ENCODE measurements at regions not wholly inside any gene's neighbourhood (a gene's known extent, or its start where the extent isn't known, plus 50 kb on each side); places are given as distances from the start of the nearest gene placed in this dataset.
"Not testable (repeated sequence)": the region's sequence is repeated elsewhere in the genome, so short reads cannot be mapped to it uniquely, and the experiment has no call there.

DNA sequence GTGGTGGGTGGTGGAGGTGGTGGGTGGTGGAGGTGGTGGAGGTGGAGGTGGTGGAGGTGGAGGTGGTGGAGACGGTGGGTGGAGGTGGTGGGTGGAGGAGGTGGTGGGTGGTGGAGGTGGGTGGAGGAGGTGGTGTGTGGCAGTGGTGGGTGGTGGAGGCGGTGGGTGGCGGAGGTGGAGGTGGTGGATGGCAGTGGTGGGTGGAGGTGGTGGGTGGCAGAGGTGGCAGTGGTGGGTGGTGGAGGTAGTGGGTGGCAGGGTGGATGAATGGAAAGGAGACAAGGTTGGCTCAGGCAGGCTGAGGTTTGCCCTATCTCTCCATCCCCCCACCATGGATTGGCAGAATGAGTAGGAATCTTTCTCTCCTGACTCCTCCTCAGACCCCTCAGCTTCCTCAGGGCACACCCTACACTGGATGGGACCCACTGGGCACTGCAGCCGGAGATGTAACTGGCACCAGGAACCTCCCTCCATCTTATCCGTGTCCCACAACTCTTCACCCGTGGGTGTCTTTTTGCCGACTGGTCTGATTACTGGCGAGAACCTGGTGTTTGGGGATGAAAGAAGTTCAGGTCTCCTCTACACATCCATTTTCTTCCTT lies 166.3 kb downstream of the C9orf50 start:
- DNase-seq: no peak

DNA sequence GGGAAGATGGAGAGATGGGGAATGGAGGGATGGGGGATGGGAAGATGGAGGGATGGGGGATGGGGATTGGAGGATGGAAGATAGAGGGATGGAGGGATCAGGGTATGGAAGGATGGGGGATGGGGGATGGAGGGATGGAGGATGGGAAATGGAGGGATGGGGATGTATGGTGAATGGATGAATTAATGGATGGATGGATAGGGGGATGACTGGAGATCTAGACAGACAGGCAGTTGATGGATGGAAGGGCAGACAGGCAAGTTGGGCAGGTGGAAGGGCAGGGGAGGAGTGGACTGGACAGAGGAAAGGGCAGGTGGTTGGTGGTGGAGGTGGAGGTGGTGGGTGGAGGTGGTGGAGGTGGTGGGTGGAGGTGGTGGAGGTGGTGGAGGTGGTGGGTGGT lies 167.2 kb downstream of the C9orf50 start:
- DNase-seq: no peak

GRCh38 chr9:129451669-129452068 lies 169.2 kb downstream of the C9orf50 start:
- no peak for DNase-seq

GRCh38 chr9:129451089-129451656 lies 169.7 kb downstream of the C9orf50 start:
- DNase-seq: no peak

DNA sequence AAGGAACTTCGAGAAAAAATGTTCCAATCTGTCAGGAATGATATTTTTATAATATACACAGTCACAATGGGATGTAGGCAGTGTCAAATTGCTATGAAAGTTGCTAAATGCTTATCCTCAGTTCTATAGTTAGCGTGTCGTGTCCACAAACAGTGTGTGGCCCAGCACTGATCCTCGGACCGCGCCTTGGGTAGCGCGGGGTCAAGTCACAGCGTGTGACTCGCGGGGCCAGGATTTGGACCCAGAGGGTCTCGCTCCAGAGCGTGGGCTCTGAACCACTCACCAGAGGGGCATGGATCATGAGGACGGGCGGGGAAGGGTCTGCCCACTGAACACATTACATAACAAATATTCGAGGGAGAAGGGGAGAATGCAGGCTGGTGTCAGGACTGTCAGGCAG lies 171.8 kb downstream of the C9orf50 start:
- DNase-seq: no peak

DNA sequence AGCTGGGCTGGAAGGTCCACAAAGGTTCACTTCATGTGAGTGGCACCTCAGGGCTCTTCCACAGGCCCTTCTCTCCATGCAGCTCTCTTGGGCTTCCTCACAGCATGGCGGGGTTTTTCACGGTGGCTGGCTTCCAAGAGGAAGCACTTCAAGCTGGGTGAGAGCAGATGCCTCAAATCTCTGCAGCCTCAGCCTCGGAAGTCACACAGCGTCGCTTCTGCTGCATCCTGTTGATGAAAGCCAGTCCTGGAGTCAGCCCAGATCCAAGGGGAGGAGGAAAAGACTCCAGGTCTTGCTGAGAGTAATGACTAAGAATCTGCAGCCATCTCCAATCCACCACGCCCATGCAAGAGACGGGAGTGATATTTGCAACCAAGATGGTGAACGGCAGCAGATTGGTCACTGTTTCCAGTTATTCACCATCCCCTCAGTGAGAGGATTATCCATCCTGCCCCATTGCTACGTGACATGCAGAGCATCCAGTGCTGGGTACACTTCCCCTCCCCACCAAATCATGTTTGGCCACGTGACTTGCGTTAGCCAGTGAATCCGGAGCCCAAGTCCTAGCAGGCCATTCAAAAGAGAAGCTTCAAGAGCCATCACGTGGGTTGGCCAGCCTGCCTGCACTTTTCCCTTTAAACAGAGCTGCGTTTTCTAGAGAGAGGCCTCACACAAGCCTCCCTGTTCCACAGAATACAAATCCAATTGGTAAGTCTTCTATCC lies 173.9 kb downstream of the C9orf50 start:
- no peak for DNase-seq

DNA sequence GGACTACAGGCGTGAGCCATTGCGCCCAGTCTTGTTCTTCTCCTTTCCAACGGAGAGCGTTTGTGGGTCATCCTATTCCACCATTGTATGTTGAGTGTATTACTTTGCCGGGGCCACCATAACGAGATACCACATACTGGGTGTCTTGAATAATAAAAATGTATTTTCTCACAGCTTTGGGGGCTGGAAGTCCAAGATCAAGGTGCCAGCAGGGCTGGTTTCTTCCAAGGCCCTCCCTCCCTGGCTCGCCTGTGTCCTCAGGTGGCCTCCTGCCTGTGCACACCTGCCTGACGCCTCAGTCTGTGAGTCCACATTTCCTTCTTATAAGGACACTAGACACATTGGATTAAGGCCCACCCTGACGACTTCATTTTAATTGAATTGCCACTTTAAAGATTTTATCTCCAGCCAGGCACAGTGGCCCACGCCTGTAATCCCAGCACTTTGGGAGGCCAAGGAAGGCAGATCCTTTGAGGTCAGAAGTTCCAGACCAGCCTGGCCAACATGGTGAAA lies 175.1 kb downstream of the C9orf50 start:
- DNase-seq: no peak

GRCh38 chr9:129443515-129444164 lies 177.3 kb downstream of the C9orf50 start:
- not testable (repeated sequence) for DNase-seq

DNA sequence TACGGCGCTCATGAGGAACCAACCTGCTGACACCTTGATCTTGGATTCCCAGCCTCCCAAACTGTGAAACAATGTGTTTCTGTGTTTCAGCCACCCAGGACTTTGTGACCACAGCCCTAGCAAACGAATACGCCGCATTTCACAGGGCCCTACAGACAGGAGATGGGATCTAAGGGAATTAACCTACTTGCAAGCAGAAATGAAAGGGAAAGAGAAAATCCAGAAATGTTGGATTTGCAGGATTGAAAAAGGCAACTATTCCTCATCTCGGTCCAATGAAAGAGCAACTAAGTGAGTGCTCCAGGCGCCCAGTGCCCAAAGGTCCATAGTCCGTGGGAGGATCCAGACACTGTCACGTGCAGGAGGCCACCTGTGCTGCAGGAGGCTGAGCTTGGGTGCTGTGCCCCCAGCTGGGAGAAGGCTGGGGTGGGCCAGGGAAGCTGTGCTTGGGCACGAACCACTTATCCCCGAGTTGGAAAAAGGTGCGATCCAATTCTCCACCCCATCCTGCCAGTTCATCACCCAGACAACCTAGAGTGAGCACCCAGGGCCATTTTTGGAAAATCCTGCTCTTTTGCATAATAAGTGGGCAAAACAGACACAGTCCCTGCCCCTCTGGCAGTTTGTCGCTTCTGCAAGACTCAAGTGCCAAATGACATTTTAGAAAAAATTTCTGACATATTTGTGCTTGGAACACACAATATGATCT lies 177.9 kb downstream of the C9orf50 start:
- no peak for DNase-seq

DNA sequence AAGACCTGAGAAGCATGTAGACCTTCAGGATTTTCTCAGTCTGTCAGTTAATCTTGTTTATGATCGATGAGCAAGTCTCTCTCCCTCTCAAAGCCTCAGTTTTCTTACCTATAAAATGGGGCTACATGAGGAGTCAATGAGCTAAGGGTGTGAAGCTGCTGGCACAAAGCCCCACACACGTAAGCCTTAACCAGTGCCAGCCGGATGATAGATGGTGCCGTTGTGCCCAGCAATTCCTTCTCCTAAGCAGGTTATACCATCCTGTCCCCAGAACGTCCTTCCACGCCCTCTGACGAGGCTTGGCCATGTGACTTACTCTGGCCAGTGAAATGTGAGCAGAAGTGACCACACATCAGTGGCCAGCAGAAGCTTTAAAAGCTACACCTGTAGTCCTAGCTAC lies 179.0 kb downstream of the C9orf50 start:
- no peak for DNase-seq

DNA sequence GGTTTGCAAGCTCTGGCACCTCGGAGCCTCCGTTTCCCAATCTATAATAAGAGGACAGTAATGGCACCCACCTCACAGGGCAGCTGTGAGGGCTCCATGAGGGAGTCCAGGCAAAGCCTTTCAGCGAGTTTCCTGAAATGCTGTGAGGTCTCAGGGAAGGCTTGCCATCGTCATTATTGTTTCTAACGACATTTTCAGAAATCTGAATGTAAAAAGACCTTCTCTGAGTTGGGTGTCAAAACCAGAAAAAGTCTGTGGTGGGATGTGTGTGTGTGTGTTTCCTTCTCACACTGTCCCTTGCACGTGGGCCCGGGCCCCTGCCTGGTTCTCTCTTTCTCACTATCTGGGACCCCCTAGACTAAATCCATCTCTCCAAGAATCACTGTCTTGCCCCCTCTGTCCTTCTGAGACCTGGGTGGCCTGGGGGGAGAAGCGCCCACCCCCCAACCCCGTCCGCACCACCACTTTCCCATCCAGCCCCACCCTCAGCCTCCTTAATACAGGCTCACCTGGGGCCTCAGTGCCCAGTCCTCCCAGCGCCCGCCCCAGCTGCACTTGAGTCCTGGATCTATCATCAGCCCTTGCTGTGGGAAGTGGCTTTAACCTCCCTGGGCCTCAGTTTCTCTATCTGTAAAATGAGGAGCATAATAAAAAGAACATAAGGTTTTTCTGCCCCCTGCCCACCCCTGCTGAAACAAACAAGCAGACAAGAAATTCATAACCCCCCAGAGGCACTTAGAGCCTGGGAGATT lies 180.3 kb downstream of the C9orf50 start:
- no peak for DNase-seq

GRCh38 chr9:129439242-129439641 lies 181.7 kb downstream of the C9orf50 start:
- no peak for DNase-seq

GRCh38 chr9:129437626-129438323 lies 183.1 kb downstream of the C9orf50 start:
- no peak for DNase-seq

DNA sequence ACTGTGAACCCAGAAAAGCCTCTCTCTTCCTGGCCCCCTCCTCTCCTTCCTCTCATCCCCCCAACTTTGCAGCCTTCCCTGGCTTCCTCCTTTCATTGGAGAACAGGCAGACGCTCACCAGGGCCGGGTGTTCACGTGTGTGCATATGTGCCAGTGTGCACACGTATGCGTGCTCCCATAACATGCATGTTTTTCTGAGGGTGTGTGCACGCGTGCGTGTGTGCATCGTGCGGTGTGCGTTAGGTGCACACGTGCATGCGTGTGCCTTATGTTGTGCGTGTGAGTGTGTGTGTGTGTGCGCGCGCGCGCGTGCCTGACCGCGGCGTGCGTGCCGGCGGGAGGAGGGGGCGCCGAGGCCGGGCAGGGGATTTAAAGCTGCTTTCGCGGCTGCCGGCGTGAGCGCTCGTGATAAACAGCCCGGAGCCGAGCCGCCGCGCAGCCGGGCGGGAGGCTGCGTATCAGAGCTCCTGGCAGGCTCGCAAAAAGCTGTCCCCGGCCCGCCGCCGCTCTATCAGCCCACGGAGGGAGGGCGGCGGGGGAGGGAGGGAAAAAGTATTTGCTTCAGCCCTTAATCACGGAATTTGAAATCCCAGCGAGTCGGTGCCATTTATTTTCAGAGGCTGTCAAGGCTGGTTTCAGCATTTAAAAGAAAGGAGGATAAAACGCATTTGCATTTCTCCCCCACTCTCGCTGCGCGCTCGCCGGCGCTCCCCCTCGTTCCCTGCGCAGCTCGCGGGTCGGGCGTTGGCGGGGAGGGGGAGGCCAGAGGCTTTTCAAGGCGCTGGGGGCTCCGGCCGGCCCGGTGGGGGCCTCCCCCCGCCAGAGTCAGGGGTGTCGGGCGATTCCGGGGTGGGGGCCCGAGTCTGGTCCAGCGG lies 183.9 kb downstream of the C9orf50 start:
- DNase-seq: no peak

DNA sequence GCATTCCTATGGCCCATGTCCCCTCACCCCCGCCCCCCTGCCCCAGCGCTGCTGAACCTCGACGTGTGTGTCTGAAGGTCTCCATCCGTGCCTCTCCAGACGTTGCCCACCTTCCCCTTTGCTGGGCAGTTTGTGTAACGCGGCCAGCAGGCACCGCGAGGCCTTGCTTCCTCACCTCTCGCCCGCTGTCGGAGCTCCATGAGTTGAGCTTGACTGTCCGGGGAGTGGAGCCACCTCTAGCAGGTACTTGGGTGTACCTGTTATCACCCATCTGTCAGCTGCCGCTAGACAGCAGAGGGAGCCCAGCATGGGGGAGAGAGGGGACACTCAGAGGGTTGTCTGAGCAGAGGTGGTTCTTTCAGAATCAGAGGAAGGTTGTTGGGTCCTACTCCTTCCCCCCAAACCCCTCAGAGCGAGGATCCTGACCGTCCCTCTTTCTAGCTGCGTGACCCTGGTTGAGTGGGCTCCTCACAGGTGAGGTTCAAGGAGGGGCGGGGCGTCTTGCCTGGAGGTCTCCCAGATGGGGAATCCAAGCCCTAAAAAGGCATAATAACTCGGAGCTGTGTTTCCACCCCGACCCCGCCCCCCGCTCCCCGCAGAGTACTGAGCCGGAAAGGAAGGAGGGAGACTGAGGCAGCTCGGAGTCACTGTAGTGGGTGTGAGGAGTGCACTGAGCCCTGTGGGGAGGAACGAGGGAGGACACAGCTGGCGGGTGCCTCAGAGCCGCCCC lies 184.7 kb downstream of the C9orf50 start:
- no peak for DNase-seq

GRCh38 chr9:129435291-129435690 lies 185.6 kb downstream of the C9orf50 start:
- DNase-seq: no peak

GRCh38 chr9:129434187-129434586 lies 186.7 kb downstream of the C9orf50 start:
- no peak for DNase-seq

DNA sequence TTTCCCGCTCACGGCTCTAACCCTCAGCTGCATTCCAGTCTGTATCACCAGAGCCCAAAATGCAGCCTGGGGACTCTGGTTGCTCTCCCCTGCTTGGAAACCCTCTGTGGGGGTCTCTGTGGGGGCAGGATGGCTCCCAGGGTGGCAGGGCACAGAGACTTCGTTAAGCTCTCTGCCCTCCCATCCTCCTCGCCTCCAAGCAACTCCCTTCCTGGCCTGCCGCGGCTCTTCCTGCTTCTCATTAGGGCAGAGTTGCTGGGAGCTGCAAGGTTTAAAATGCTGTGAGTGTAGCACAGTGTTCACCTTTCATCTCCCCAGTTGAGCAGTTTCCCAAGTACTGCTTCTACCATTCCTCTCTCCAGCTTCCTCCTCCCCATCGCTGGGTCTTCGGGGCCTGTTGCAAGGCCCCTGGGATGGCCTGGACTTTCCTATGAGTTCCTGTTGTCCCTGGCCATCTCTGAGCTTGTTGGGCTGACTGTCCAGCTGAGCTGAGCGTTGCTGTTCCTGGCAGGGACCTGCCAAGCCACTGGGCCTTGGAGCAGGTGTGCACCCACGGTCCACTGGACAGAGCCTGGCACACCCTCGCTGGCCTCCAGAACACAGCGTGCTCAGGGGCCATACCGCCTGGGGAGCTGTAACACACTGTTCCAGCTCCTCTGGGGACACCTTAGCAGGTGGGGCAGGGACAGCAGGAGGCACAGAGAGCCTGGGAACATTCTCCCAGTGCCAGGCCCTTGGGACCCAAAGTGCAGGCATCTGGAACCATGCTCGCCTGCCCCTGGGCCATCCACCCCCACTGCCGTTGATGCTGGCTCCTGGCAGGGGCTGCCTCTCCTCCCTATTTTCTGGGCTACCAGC lies 188.4 kb downstream of the C9orf50 start:
- no peak for DNase-seq

All from NK-92 treated with Interleukin-12 subunit alpha and Interleukin-12 subunit beta, amount 100 ng/mL, for 24 hours (cell line).